ENCODE measurements at regions not wholly inside any gene's neighbourhood (a gene's known extent, or its start where the extent isn't known, plus 50 kb on each side); places are given as distances from the start of the nearest gene placed in this dataset.
"Not testable (repeated sequence)": the region's sequence is repeated elsewhere in the genome, so short reads cannot be mapped to it uniquely, and the experiment has no call there.

GRCh38 chr14:106509807-106510206 lies 983.4 kb downstream of the TMEM121 start:
- no peak for DNase-seq (ENCODE audit: low spot score)

GRCh38 chr14:106511006-106511799 lies 984.8 kb downstream of the TMEM121 start:
- no peak for DNase-seq (ENCODE audit: low spot score)

GRCh38 chr14:106511800-106512198 lies 985.4 kb downstream of the TMEM121 start:
- DNase-seq (ENCODE audit: low spot score) = no peak

- DNase-seq (ENCODE audit: low spot score) = no peak
Observed at GRCh38 chr14:106513302-106513701, 986.9 kb downstream of the TMEM121 start.

GRCh38 chr14:106518054-106518943 lies 991.9 kb downstream of the TMEM121 start:
- DNase-seq (ENCODE audit: low spot score) = peak; percentile 15

GRCh38 chr14:106522118-106522517 lies 995.7 kb downstream of the TMEM121 start:
- not testable (repeated sequence) for DNase-seq (ENCODE audit: low spot score)

- DNase-seq (ENCODE audit: low spot score) = no peak
Observed at GRCh38 chr14:106522990-106523389, 996.6 kb downstream of the TMEM121 start.

GRCh38 chr14:106528717-106529116 lies 1002.3 kb downstream of the TMEM121 start:
- no peak for DNase-seq (ENCODE audit: low spot score)

GRCh38 chr14:106530031-106530422 lies 1003.6 kb downstream of the TMEM121 start:
- DNase-seq (ENCODE audit: low spot score) = no peak

- peak; percentile 31 for DNase-seq (ENCODE audit: low spot score)
Observed at GRCh38 chr14:106530423-106531107, 1004.2 kb downstream of the TMEM121 start.

GRCh38 chr14:106537597-106537996 lies 1011.2 kb downstream of the TMEM121 start:
- DNase-seq (ENCODE audit: low spot score) = not testable (repeated sequence)

GRCh38 chr14:106538201-106538600 lies 1011.8 kb downstream of the TMEM121 start:
- DNase-seq (ENCODE audit: low spot score) = no peak

- DNase-seq (ENCODE audit: low spot score) = no peak
Observed at GRCh38 chr14:106547735-106548434, 1021.5 kb downstream of the TMEM121 start.

GRCh38 chr14:106549064-106549463 lies 1022.7 kb downstream of the TMEM121 start:
- no peak for DNase-seq (ENCODE audit: low spot score)

- peak; percentile 29 for DNase-seq (ENCODE audit: low spot score)
Observed at GRCh38 chr14:106551265-106551664, 1024.9 kb downstream of the TMEM121 start.

GRCh38 chr14:106556211-106556610 lies 1029.8 kb downstream of the TMEM121 start:
- not testable (repeated sequence) for DNase-seq (ENCODE audit: low spot score)

GRCh38 chr14:106556665-106557289 lies 1030.4 kb downstream of the TMEM121 start:
- DNase-seq (ENCODE audit: low spot score) = peak; percentile 67

GRCh38 chr14:106562451-106562850 lies 1036.1 kb downstream of the TMEM121 start:
- DNase-seq (ENCODE audit: low spot score) = no peak

GRCh38 chr14:106564058-106564643 lies 1037.8 kb downstream of the TMEM121 start:
- peak; percentile 51 for DNase-seq (ENCODE audit: low spot score)

GRCh38 chr14:106578481-106578880 lies 1052.1 kb downstream of the TMEM121 start:
- DNase-seq (ENCODE audit: low spot score) = no peak
